Adipocyte (in vitro differentiated cells): ENCODE measurements at regions not wholly inside any gene's neighbourhood (a gene's known extent, or its start where the extent isn't known, plus 50 kb on each side); places are given as distances from the start of the nearest gene placed in this dataset.

ENCODE experiments used
- DNase-seq: peaks from one replicate; pipeline ENCODE4 v3.0.0-alpha.2; 2015; ENCODE audit warnings: low read depth
- H3K27me3 ChIP-seq: replicated peaks from 2 replicates; pipeline ENCODE4 v1.7.0; 2013; ENCODE audit warnings: mild to moderate bottlenecking, low read length, moderate library complexity; ENCODE audit not compliant: control insufficient read depth, insufficient read depth
- H3K36me3 ChIP-seq: 2 replicates; pipeline ENCODE4 v1.7.0; 2013; ENCODE audit warnings: low read length, mild to moderate bottlenecking, moderate library complexity; ENCODE audit not compliant: control insufficient read depth, insufficient read depth, severe bottlenecking
- H3K4me1 ChIP-seq: 2 replicates; pipeline ENCODE4 v1.7.0; 2013; ENCODE audit warnings: mild to moderate bottlenecking, low read length, moderate library complexity; ENCODE audit not compliant: control insufficient read depth, insufficient read depth
- H3K4me3 ChIP-seq: 2 replicates; pipeline ENCODE4 v1.7.0; 2013; ENCODE audit warnings: mild to moderate bottlenecking, low read length, moderate library complexity
- H3K9ac ChIP-seq: 2 replicates; pipeline ENCODE4 v1.7.0; 2013; ENCODE audit warnings: mild to moderate bottlenecking, low read length, moderate library complexity
- H3K9me3 ChIP-seq: 2 replicates; pipeline ENCODE4 v1.7.0; 2013; ENCODE audit warnings: mild to moderate bottlenecking, low read length, moderate library complexity; ENCODE audit not compliant: control insufficient read depth

DNA sequence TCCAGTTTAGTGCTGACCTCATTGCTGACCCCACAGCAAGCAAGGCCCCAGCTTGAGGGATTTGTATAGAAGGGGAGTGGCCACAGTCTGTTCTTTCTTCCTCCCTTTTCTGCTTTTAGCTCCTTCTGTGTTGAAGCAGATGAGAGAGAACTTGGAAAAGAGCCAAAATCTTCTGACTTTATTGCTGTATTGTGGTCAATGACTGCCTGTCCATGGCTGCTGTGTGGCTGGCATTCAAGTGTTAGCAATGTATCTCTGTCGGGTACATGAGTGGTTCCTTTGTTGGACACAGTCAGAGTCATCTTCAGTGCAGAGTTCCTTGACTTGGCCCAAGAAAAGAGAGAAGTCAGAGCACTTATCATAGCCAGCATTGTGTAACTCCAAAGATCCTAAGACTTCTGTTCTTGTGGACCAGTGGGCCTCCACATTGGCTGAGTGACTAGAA lies 154.1 kb downstream of the LRRC70 start:
- H3K4me1 ChIP-seq = no peaks in the 10 kb centered on the region
- H3K4me3 ChIP-seq = no peak overlapping the region
- H3K9ac ChIP-seq = no peak overlapping the region
- no peaks in the 10 kb centered on the region for H3K36me3 ChIP-seq
- H3K27me3 ChIP-seq = peaks cover 11% of the 10 kb centered on the region
- no peak for DNase-seq
- peaks cover 7% of the 10 kb centered on the region for H3K9me3 ChIP-seq

DNA sequence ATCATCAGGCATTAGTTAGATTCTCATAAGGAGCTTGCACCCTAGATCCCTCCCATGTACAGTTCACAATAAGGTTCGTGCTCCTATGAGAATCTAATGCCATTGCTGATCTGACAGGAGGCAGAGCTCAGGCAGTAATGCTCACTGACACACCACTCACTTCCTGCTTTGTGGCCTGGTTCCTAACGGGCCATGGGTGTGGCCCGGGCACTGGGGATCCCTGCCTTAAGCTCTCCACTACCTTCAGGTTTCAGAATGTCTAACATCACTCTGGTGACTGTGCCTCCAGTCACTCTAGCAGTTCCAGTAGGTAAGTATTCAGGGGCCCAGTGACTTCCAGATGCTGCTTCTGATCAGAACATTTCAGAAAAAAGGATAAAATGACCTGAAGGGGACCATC lies 152.4 kb downstream of the LRRC70 start:
- DNase-seq = no peak
- peaks cover 7% of the 10 kb centered on the region for H3K9me3 ChIP-seq

DNA sequence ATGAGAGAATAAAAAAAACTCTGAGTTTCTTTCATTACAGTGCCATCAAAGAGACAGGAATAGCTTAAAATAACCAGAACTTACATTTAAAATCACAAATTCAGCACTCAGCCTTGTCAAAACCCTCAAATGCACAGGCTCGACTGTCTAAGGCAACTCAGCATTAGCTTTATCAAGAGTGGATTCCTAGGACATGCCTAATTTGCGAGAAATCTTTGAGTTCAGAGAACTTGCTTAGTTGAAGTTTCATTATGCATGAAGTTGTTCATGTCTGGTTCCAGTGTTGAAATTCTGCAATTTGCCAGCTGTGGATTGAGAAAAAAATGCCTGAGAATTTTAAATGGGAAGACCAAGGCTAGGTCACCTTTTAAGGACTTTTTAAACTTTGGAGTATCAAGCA lies 151.1 kb downstream of the LRRC70 start:
- no peaks in the 10 kb centered on the region for H3K36me3 ChIP-seq
- no peaks in the 10 kb centered on the region for H3K4me1 ChIP-seq
- peaks cover 7% of the 10 kb centered on the region for H3K9me3 ChIP-seq
- no peak overlapping the region for H3K4me3 ChIP-seq
- DNase-seq = no peak
- H3K9ac ChIP-seq = no peak overlapping the region
- no peaks in the 10 kb centered on the region for H3K27me3 ChIP-seq

More for the DNA sequence above, 152.4 kb downstream of the LRRC70 start:
- Histone ChIP-seq H3K4me1 (no peaks in the 10 kb centered on the region), H3K27me3 (no peaks in the 10 kb centered on the region), H3K36me3 (no peaks in the 10 kb centered on the region), H3K9ac (no peak overlapping the region), H3K4me3 (no peak overlapping the region)

DNA sequence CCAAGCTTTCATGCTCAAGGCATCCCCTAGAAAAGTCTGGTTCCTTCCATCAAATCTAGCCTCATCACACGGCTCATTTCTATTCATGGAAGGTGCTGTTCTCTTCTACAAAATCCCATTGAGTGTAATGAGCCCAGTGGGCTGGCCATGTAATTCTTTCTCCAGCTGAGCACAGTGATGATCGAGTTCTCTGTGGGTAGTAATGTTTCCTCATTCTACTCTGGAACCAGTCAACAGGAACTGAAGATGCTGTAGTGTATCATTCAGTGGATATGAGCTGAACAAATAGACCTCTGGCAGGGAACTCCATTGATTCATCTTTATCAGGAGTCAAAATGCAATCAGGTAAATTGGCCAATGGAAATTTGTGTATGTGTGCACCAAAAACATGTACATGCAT lies 149.2 kb downstream of the LRRC70 start:
- no peak overlapping the region for H3K9ac ChIP-seq
- H3K27me3 ChIP-seq = peaks cover 6% of the 10 kb centered on the region
- H3K4me3 ChIP-seq = no peak overlapping the region
- no peak for DNase-seq
- no peaks in the 10 kb centered on the region for H3K9me3 ChIP-seq
- no peaks in the 10 kb centered on the region for H3K36me3 ChIP-seq
- no peaks in the 10 kb centered on the region for H3K4me1 ChIP-seq

DNA sequence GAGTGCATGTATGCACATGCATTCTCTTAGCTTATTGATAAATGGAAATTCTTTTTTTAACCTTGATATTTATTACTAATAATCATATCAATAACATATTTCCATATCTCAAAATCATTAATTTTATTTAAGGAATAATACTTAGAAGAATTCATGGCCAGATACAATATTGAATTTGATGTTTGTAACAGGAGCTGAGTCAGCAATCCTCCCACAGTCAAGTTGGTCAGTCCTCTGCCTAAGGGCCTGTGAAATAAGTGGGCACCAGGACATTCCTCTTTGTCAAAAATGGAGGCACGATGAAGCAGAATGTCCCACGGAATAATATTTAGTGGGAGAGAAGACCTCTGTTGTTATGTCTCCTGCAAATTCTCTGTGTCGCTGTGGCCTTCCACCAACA lies 148.6 kb downstream of the LRRC70 start:
- H3K9ac ChIP-seq = no peak overlapping the region
- DNase-seq = no peak
- no peaks in the 10 kb centered on the region for H3K9me3 ChIP-seq
- H3K4me1 ChIP-seq = no peaks in the 10 kb centered on the region
- H3K4me3 ChIP-seq = no peak overlapping the region
- H3K36me3 ChIP-seq = no peaks in the 10 kb centered on the region
- H3K27me3 ChIP-seq = peaks cover 10% of the 10 kb centered on the region

DNA sequence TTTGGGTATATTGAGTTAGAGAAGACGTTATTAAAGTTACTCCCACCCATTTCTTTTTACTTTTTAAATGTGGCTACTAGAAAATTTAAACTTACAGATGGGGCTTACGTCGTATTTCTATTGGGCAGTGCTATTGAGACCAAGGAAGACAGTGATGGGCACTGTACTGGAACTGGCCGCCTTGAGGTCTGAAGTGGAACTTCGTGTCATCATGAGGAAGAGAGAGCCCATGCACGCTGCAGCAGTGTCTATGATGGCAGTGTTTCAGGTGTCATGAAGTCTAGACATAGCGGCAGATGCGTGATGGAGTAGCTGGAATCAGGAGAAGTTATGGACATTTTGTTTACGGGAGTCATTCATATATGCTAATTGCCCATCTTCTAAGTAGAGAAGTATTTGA lies 143.7 kb downstream of the LRRC70 start:
- H3K36me3 ChIP-seq = no peaks in the 10 kb centered on the region
- no peak overlapping the region for H3K4me3 ChIP-seq
- no peaks in the 10 kb centered on the region for H3K4me1 ChIP-seq
- peaks cover 27% of the 10 kb centered on the region for H3K27me3 ChIP-seq
- no peaks in the 10 kb centered on the region for H3K9me3 ChIP-seq
- no peak overlapping the region for H3K9ac ChIP-seq
- no peak for DNase-seq

DNA sequence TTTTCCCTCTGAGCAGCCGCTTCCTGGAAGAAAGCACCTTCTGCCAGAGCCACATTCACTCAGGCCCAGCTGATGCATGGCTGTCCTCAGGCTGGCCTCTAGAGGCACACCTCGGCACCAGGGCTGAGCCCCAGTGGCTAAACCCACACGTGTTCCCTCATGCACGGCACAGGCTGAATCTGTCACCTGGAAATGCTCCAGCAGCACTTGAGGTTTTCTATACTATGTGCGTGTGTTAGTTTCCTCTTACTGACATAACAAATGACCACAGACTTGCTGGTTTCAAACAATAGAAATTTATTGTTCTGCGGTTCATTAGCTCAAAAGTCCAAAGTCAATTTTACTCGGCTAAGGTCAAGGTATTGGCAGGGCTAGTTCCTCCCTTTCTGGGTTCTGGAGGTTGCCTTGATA lies 141.4 kb downstream of the LRRC70 start:
- H3K36me3 ChIP-seq = no peaks in the 10 kb centered on the region

DNA sequence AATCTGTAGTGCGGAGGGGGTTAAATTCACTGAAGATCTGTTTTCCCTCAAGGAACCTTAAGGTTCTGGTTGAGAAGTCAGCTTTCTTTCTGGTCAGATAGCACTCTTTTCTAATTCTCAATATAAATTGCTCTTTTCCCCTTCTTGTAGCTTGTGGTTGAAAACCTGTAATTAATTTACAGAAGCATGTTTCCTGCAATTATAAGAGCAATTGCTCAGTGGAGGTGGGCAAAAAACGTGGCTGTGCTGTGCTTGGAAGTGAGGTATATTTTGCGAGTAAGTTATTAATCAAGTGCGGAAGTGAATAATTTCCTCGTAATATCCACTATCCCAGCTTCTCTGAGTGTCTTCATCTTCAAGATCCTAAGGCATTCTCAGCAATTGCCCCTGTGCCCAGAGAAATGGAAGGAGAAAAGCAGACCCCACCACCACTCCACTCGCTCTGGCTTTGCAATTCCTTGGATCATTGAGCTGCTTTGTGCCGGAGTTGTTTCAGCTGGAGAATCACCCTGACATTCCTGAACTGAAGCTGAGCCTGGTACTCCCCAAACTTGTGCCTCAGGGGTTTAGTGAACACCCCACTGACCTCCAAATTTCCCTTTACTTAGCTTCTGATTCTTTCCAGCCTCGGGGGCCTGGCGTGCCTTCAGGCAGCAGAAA lies 140.6 kb downstream of the LRRC70 start:
- Histone ChIP-seq H3K9me3 (no peaks in the 10 kb centered on the region), H3K27me3 (peaks cover 27% of the 10 kb centered on the region), H3K9ac (no peak overlapping the region), H3K36me3 (no peaks in the 10 kb centered on the region), H3K4me3 (no peak overlapping the region), H3K4me1 (no peaks in the 10 kb centered on the region)
- no peak for DNase-seq

More for the DNA sequence above, 141.4 kb downstream of the LRRC70 start:
- Histone ChIP-seq H3K9me3 (no peaks in the 10 kb centered on the region), H3K4me1 (no peaks in the 10 kb centered on the region), H3K4me3 (no peak overlapping the region), H3K9ac (no peak overlapping the region), H3K27me3 (peaks cover 27% of the 10 kb centered on the region)
- peak; percentile 32 for DNase-seq

DNA sequence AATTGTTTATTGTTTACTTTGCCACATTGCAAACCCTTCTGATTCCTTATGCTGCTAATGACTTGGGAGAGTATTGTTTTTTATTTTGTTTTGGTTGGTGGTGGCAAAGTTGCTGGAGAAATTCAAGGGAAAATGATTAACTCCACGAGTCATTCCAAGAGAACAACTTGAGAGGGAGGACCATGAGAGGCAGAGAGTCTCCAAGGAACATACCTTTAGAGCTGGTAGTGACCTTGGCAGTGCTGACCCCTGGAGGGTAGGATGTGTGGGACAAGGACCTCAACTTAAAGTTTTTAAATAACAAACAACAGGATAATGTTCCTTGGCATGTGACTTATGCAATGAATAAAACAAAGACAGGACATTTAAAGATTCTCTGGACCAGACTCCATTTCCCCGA lies 139.7 kb downstream of the LRRC70 start:
- Histone ChIP-seq H3K9ac (no peak overlapping the region), H3K4me1 (no peaks in the 10 kb centered on the region), H3K4me3 (no peak overlapping the region), H3K36me3 (no peaks in the 10 kb centered on the region), H3K9me3 (no peaks in the 10 kb centered on the region), H3K27me3 (peaks cover 21% of the 10 kb centered on the region)
- no peak for DNase-seq

DNA sequence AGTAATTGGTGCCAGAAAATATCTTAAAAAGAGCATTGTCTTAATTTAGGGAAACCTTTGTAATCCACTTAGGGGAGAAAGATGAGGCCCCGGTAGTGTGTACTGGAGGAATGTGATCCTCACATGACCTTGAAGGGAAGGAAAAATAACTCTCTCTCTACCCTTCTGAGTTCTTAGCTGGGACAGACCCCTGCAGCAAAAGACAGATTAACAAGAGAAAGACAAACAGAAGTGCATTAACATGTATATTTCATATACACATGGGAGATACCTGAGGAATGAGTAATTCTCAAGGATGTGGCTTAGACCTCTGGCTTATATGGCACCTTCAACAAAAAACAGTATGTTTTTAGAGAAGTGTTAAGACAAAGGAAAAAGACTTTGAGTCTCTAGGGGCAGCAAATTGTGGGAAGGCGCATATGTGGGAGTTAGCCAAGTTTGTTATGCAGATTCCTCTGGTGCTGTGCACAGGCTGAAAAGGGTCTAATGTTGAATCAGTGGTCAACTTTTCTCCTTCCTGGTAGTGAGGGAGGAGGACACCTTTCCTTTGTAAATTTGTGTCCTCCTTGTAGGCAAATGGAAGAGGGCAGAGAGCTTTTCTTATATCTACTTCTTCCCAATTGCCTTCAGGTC lies 138.8 kb downstream of the LRRC70 start:
- Histone ChIP-seq H3K9ac (no peak overlapping the region), H3K4me1 (no peaks in the 10 kb centered on the region), H3K9me3 (no peaks in the 10 kb centered on the region), H3K4me3 (no peak overlapping the region), H3K36me3 (no peaks in the 10 kb centered on the region), H3K27me3 (peaks cover 18% of the 10 kb centered on the region)
- peak; percentile 4 for DNase-seq

DNA sequence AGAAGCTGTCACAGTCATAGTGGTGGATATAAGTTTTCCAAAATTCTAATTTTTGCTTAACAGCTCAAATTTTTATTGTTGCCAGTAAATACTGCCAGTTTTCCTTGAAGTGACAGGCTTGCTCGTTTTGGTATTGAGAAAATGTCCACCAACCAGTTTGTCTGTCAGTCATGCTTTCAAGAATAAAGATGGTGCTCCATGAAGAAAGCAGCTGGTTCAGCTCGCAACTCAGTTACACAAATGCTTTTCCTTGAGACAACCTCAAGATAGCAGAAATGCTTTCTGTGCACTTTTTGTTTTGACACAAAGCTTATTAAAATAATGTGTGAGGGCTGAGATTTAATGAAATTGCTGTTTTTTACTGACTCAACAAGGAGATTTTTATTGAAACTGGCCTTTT lies 135.7 kb downstream of the LRRC70 start:
- no peaks in the 10 kb centered on the region for H3K36me3 ChIP-seq
- no peaks in the 10 kb centered on the region for H3K4me1 ChIP-seq
- no peak overlapping the region for H3K4me3 ChIP-seq
- no peaks in the 10 kb centered on the region for H3K9me3 ChIP-seq
- no peak overlapping the region for H3K9ac ChIP-seq
- no peak for DNase-seq
- H3K27me3 ChIP-seq = peaks cover 5% of the 10 kb centered on the region
